ENCODE measurements at regions not wholly inside any gene's neighbourhood (a gene's known extent, or its start where the extent isn't known, plus 50 kb on each side); places are given as distances from the start of the nearest gene placed in this dataset.

DNA sequence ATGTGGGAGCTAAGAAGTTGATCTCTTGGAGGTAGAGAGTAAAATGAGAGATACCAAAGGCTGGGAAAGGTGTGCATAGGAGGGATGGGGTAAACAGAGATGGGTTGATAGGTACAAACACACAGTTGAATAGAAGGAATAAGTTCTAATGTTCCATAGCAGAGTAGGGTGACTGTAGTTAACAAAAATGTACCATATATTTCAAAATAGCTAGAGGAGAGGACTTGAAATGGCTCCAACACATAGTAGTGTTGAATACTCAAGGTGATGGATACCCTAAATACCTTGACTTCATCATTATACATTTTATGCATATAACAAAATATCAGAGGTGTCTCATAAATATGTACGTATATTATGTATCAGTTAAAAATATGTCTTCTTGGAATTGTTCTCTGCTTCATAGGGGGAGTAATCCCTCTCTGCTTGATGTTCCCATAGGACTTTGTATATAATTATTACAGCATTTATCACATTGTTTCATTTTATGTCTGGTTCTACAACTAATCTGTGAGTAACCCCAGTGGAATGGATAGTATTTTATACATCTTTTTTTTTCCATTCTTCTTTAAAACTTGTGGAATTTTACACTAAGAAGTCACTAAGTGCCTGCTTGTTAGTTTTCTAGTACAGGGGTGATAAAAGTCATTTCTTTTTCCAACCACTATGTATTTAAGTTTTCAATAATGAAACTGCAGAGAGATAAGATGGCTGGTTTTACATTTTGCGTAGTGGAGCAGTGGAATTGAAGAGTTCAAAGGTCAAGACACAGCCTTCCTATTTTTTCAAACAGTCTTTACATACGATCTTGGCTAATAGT is 1940.0 kb upstream of the SEL1L start:
- Mint-ChIP-seq H3K27me3 (ENCODE audit: low read depth in 2 of 2) (no peaks in the 10 kb centered on the region), H3K36me3 (peaks cover 7% of the 10 kb centered on the region), H3K9me3 (peaks cover 15 to 20% of the 10 kb centered on the region in 2 donors), H3K4me1 (no peaks in the 10 kb centered on the region), H3K4me3 (no peak overlapping the region), H3K27ac (no peak overlapping the region)
- H3K27me3 ChIP-seq (ENCODE audit: control insufficient read depth, insufficient read depth, low read length): no peaks in the 10 kb centered on the region
- H3K4me3 ChIP-seq (ENCODE audit: low read length): no peak overlapping the region
- 75% methylated on average over 1 of the region's 3 CpGs for WGBS (ENCODE audit: insufficient coverage)
- ATAC-seq (no peak), DNase-seq (no peak)
- TF ChIP-seq CTCF (IDR thresholded peaks at IDR 0.05): no peak
- no peaks in the 10 kb centered on the region for H3K4me1 ChIP-seq (ENCODE audit: control insufficient read depth, insufficient read depth, low read length)
- no peak overlapping the region for H3K27ac ChIP-seq (ENCODE audit: low read length)
- no peaks in the 10 kb centered on the region for H3K36me3 ChIP-seq (ENCODE audit: control insufficient read depth, insufficient read depth, low read length)
- no peaks in the 10 kb centered on the region for H3K9me3 ChIP-seq (ENCODE audit: control insufficient read depth, insufficient read depth, low read length)
- intact Hi-C loops (cut with micrococcal nuclease): no loop called here

GRCh38 chr14:83478741-83479140 is 1945.1 kb upstream of the SEL1L start:
- Mint-ChIP-seq H3K4me3 (no peak overlapping the region), H3K36me3 (peaks cover 5% of the 10 kb centered on the region), H3K27ac (no peak overlapping the region), H3K27me3 (ENCODE audit: low read depth in 2 of 2) (no peaks in the 10 kb centered on the region), H3K4me1 (no peaks in the 10 kb centered on the region), H3K9me3 (peaks cover 13 to 14% of the 10 kb centered on the region in 2 donors)
- H3K4me3 ChIP-seq (ENCODE audit: low read length): no peak overlapping the region
- TF ChIP-seq CTCF (IDR thresholded peaks at IDR 0.05): no peak
- H3K27me3 ChIP-seq (ENCODE audit: control insufficient read depth, insufficient read depth, low read length): no peaks in the 10 kb centered on the region
- 92% methylated on average over 6 of the region's 6 CpGs for WGBS (ENCODE audit: insufficient coverage)
- no peaks in the 10 kb centered on the region for H3K4me1 ChIP-seq (ENCODE audit: control insufficient read depth, insufficient read depth, low read length)
- no peaks in the 10 kb centered on the region for H3K9me3 ChIP-seq (ENCODE audit: control insufficient read depth, insufficient read depth, low read length)
- intact Hi-C loops (cut with micrococcal nuclease): no loop called here
- no peak for ATAC-seq
- no peaks in the 10 kb centered on the region for H3K36me3 ChIP-seq (ENCODE audit: control insufficient read depth, insufficient read depth, low read length)
- no peak for DNase-seq
- no peak overlapping the region for H3K27ac ChIP-seq (ENCODE audit: low read length)

DNA sequence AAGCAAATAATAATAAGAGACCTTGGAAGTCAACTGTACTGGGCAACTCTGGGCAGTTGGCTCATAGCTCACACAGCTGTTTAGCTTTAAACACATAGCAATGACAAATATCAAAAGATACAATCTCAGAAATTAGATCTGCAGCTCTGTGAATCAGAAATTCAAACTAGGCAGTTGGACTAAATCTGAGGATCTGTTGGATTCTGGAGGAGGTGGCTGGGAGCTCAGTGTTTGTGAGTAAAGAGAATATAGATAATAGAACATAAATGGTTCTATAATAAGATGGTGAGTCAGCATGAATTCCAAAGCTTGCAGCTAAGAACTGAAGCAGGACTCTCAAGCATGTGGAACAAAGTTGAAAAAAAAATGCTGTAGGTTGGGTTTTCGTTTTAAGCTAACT is 1949.4 kb upstream of the SEL1L start:
- no peak overlapping the region for H3K27ac Mint-ChIP-seq
- H3K4me1 ChIP-seq (ENCODE audit: control insufficient read depth, insufficient read depth, low read length): no peaks in the 10 kb centered on the region
- no peak overlapping the region for H3K4me3 Mint-ChIP-seq
- H3K27me3 Mint-ChIP-seq (ENCODE audit: low read depth in 2 of 2): no peaks in the 10 kb centered on the region
- no peaks in the 10 kb centered on the region for H3K36me3 ChIP-seq (ENCODE audit: control insufficient read depth, insufficient read depth, low read length)
- no peaks in the 10 kb centered on the region for H3K27me3 ChIP-seq (ENCODE audit: control insufficient read depth, insufficient read depth, low read length)
- TF ChIP-seq CTCF (IDR thresholded peaks at IDR 0.05): no peak
- DNase-seq (no peak), ATAC-seq (no peak)
- intact Hi-C loops (cut with micrococcal nuclease): no loop called here
- 60% methylated on average over 1 of the region's 1 CpG for WGBS (ENCODE audit: insufficient coverage)
- peaks cover 3% of the 10 kb centered on the region for H3K9me3 ChIP-seq (ENCODE audit: control insufficient read depth, insufficient read depth, low read length)
- no peak overlapping the region for H3K4me3 ChIP-seq (ENCODE audit: low read length)
- peaks cover 15 to 17% of the 10 kb centered on the region in 2 donors for H3K9me3 Mint-ChIP-seq
- H3K36me3 Mint-ChIP-seq: no peaks in the 10 kb centered on the region
- no peak overlapping the region for H3K27ac ChIP-seq (ENCODE audit: low read length)
- H3K4me1 Mint-ChIP-seq: no peaks in the 10 kb centered on the region

- Histone ChIP-seq H3K4me1 (ENCODE audit: control insufficient read depth, insufficient read depth, low read length) (no peaks in the 10 kb centered on the region), H3K27me3 (ENCODE audit: control insufficient read depth, insufficient read depth, low read length) (no peaks in the 10 kb centered on the region), H3K4me3 (ENCODE audit: low read length) (no peak overlapping the region), H3K27ac (ENCODE audit: low read length) (no peak overlapping the region), H3K9me3 (ENCODE audit: control insufficient read depth, insufficient read depth, low read length) (peaks cover 3% of the 10 kb centered on the region), H3K36me3 (ENCODE audit: control insufficient read depth, insufficient read depth, low read length) (no peaks in the 10 kb centered on the region)
- Mint-ChIP-seq H3K4me3 (no peak overlapping the region), H3K36me3 (no peaks in the 10 kb centered on the region), H3K27ac (no peak overlapping the region), H3K27me3 (ENCODE audit: low read depth in 2 of 2) (no peaks in the 10 kb centered on the region), H3K4me1 (no peaks in the 10 kb centered on the region), H3K9me3 (peaks cover 17 to 18% of the 10 kb centered on the region in 2 donors)
- intact Hi-C loops (cut with micrococcal nuclease): no loop called here
- TF ChIP-seq CTCF (IDR thresholded peaks at IDR 0.05): no peak
- ATAC-seq (no peak), DNase-seq (no peak)
Observed at GRCh38 chr14:83485591-83485990, 1951.9 kb upstream of the SEL1L start.

All from natural killer cell (primary cell).